Left ventricle myocardium inferior (tissue), 1 donor: ENCODE measurements at regions not wholly inside any gene's neighbourhood (a gene's known extent, or its start where the extent isn't known, plus 50 kb on each side); places are given as distances from the start of the nearest gene placed in this dataset.

Experiments used
- DNase-seq: peaks from one replicate; pipeline ENCODE4 v3.0.0-alpha.2; 2020
- H3K27ac ChIP-seq: fragments of 200-600 bp; replicated peaks from 2 replicates; pipeline ENCODE4 v1.8.0; 2021
- H3K27me3 ChIP-seq: fragments of 200-600 bp; 2 replicates; pipeline ENCODE4 v1.8.0; 2021; ENCODE audit warnings: low read depth
- H3K36me3 ChIP-seq: fragments of 200-600 bp; 2 replicates; pipeline ENCODE4 v1.8.0; 2021
- H3K4me1 ChIP-seq: fragments of 200-600 bp; 2 replicates; pipeline ENCODE4 v1.8.0; 2021
- H3K4me3 ChIP-seq: fragments of 200-600 bp; 2 replicates; pipeline ENCODE4 v1.8.0; 2021; ENCODE audit warnings: mild to moderate bottlenecking, moderate library complexity
- H3K9me3 ChIP-seq: fragments of 200-600 bp; replicated peaks from 2 replicates; pipeline ENCODE4 v1.8.0; 2021
- intact Hi-C: fragments of 100-400 bp; cut with micrococcal nuclease; formaldehyde crosslinking; loops from one replicate; pipeline ENCODE4 v1.11.0; 2022
- TF ChIP-seq, protein P1 (sequence below): fragments of 200-600 bp; IDR thresholded peaks from 2 replicates; pipeline ENCODE4 v1.8.0; 2021; ENCODE audit warnings: antibody characterized with exemption, mild to moderate bottlenecking, borderline replicate concordance
- donor health status: DM: no; HTN: yes; CAD: no; lungs with severe emphysema.

- no peak for DNase-seq
- Histone ChIP-seq H3K36me3 (no peaks in the 10 kb centered on the region), H3K9me3 (no peaks in the 10 kb centered on the region), H3K4me3 (no peak overlapping the region), H3K27me3 (no peaks in the 10 kb centered on the region), H3K27ac (no peak overlapping the region), H3K4me1 (peaks cover 14% of the 10 kb centered on the region)
- intact Hi-C loops, result no loop called here
- TF ChIP-seq, protein P1, sequence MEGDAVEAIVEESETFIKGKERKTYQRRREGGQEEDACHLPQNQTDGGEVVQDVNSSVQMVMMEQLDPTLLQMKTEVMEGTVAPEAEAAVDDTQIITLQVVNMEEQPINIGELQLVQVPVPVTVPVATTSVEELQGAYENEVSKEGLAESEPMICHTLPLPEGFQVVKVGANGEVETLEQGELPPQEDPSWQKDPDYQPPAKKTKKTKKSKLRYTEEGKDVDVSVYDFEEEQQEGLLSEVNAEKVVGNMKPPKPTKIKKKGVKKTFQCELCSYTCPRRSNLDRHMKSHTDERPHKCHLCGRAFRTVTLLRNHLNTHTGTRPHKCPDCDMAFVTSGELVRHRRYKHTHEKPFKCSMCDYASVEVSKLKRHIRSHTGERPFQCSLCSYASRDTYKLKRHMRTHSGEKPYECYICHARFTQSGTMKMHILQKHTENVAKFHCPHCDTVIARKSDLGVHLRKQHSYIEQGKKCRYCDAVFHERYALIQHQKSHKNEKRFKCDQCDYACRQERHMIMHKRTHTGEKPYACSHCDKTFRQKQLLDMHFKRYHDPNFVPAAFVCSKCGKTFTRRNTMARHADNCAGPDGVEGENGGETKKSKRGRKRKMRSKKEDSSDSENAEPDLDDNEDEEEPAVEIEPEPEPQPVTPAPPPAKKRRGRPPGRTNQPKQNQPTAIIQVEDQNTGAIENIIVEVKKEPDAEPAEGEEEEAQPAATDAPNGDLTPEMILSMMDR, result no peak
Measured at GRCh38 chr6:156598071-156598854, 178.9 kb upstream of the ARID1B start.

GRCh38 chr6:156597095-156597494, 180.1 kb upstream of the ARID1B start:
- Histone ChIP-seq H3K36me3 (no peaks in the 10 kb centered on the region), H3K27ac (no peak overlapping the region), H3K4me1 (peaks cover 14% of the 10 kb centered on the region), H3K9me3 (no peaks in the 10 kb centered on the region), H3K4me3 (no peak overlapping the region), H3K27me3 (peaks cover 7% of the 10 kb centered on the region)
- TF ChIP-seq, protein P1, result no peak
- intact Hi-C loops, result no loop called here
- no peak for DNase-seq

- DNase-seq, result no peak
- TF ChIP-seq, protein P1, result no peak
Measured at GRCh38 chr6:156595476-156595875, 181.7 kb upstream of the ARID1B start.

DNA sequence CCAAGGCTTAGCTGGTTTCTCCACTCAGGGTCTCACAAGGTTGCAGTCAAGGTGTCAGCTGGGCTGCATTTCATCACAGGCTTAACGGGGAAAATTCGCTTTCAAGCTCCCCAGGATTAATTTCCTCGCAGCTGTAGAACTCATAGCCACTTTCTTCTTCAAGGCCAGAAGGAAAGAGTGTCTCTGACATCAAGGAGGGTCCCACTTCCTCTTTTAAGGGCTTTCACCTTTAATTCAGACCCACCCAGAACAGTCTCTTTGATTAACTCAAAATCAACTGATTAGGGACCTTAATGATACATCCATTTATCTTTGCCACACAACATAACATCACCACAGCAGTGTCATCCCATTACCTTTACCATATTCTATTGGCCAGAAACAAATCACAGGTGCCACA, 183.3 kb upstream of the ARID1B start:
- intact Hi-C loops, result no loop called here
- TF ChIP-seq, protein P1, result no peak
- DNase-seq, result no peak
- Histone ChIP-seq H3K36me3 (no peaks in the 10 kb centered on the region), H3K4me3 (no peak overlapping the region), H3K9me3 (no peaks in the 10 kb centered on the region), H3K27me3 (peaks cover 11% of the 10 kb centered on the region), H3K27ac (no peak overlapping the region), H3K4me1 (no peaks in the 10 kb centered on the region)

More at GRCh38 chr6:156595476-156595875, 181.7 kb upstream of the ARID1B start:
- intact Hi-C loops, result no loop called here
- Histone ChIP-seq H3K9me3 (no peaks in the 10 kb centered on the region), H3K36me3 (no peaks in the 10 kb centered on the region), H3K4me3 (no peak overlapping the region), H3K4me1 (peaks cover 5% of the 10 kb centered on the region), H3K27me3 (peaks cover 8% of the 10 kb centered on the region), H3K27ac (no peak overlapping the region)

DNA sequence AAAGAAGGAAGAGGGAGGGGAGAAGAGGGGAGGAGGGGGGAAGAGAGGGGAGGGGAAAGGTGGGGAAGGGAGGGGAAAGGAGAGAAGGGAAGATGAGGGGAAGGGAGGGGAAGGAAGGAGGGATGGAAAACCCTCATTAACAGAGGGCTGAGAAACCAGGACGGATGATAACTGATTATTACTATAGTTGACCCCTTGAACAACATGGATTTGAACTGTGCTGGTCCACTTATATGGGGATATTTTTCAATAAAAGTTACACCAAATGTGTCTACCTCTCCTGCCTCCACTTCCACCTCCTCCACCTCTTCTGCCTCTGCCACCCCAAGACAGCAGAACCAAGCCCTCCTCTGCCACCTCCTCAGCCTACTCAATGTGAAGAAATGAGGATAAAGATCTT, 184.1 kb upstream of the ARID1B start:
- Histone ChIP-seq H3K27ac (no peak overlapping the region), H3K4me3 (no peak overlapping the region), H3K9me3 (no peaks in the 10 kb centered on the region), H3K27me3 (peaks cover 11% of the 10 kb centered on the region), H3K4me1 (no peaks in the 10 kb centered on the region), H3K36me3 (no peaks in the 10 kb centered on the region)
- no peak for DNase-seq
- intact Hi-C loops, result no loop called here
- TF ChIP-seq, protein P1, result no peak
